DND-41 (cell line): ENCODE measurements at regions not wholly inside any gene's neighbourhood (a gene's known extent, or its start where the extent isn't known, plus 50 kb on each side); places are given as distances from the start of the nearest gene placed in this dataset.

Experiments used
- EZH2 ChIP-seq: IDR thresholded peaks from 3 replicates; pipeline ENCODE4 v1.6.1; 2012; ENCODE audit warnings: borderline replicate concordance, low read depth, mild to moderate bottlenecking, moderate library complexity, low read length, inconsistent platforms; ENCODE audit not compliant: severe bottlenecking
- TF ChIP-seq, protein P1 (sequence below): IDR thresholded peaks from 2 replicates; pipeline ENCODE4 v1.5.1; 2012; ENCODE audit warnings: borderline replicate concordance, low read length, moderate library complexity, mild to moderate bottlenecking; ENCODE audit not compliant: poor library complexity, severe bottlenecking; ENCODE audit errors: extremely low read depth

DNA sequence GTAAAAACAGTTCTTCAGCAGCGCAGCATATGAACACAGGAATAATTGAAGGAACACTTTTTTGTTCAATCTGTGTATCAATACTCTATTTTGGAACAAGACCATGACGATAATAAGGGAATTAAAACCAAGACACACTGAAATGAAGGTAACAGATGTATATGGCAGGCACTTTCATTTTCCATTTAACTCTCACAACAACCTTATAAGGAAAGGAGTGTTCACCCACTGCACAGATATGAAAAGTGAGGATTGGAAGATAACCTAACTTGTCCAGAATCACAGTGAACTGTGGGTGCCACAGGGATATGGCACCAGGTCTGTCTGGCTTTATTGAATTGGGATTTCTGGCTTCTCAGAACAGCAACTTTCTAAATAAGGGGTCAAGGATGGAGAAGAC, 153.3 kb downstream of the MID1IP1 start:
- no peak for TF ChIP-seq EZH2
- TF ChIP-seq, protein P1, sequence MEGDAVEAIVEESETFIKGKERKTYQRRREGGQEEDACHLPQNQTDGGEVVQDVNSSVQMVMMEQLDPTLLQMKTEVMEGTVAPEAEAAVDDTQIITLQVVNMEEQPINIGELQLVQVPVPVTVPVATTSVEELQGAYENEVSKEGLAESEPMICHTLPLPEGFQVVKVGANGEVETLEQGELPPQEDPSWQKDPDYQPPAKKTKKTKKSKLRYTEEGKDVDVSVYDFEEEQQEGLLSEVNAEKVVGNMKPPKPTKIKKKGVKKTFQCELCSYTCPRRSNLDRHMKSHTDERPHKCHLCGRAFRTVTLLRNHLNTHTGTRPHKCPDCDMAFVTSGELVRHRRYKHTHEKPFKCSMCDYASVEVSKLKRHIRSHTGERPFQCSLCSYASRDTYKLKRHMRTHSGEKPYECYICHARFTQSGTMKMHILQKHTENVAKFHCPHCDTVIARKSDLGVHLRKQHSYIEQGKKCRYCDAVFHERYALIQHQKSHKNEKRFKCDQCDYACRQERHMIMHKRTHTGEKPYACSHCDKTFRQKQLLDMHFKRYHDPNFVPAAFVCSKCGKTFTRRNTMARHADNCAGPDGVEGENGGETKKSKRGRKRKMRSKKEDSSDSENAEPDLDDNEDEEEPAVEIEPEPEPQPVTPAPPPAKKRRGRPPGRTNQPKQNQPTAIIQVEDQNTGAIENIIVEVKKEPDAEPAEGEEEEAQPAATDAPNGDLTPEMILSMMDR: no peak
